Esophagus muscularis mucosa (tissue), 4 donors: ENCODE measurements at regions not wholly inside any gene's neighbourhood (a gene's known extent, or its start where the extent isn't known, plus 50 kb on each side); places are given as distances from the start of the nearest gene placed in this dataset.

Experiments
- DNase-seq: peaks from one replicate; pipeline ENCODE4 v3.0.0-alpha.2; 2017; ENCODE audit errors: extremely low spot score
- H3K27ac ChIP-seq, 4 donors: fragments of 200-600 bp; sonication (generic); replicated peaks in 1 of 4; 1 replicate in 3 of 4; 2 replicates in 1 of 4; pipeline ENCODE4 v1.5.1; 2016 to 2019; ENCODE audit warnings: mild to moderate bottlenecking in 1 of 4
- H3K27me3 ChIP-seq, 4 donors: fragments of 200-600 bp; sonication (generic); one replicate each; pipeline versions ENCODE4 v1.5.1 to v1.6.0; 2016 to 2019
- H3K36me3 ChIP-seq, 4 donors: fragments of 200-600 bp; sonication (generic); one replicate each; pipeline ENCODE4 v1.5.1; 2016 to 2019
- H3K4me1 ChIP-seq, 4 donors: fragments of 200-600 bp; sonication (generic); one replicate each; pipeline ENCODE4 v1.5.1; 2016 to 2019
- H3K4me3 ChIP-seq, 4 donors: fragments of 200-600 bp; sonication (generic); 1 replicate in 2 of 4; 2 replicates in 2 of 4; pipeline ENCODE4 v1.5.1; 2016 to 2019; ENCODE audit warnings: mild to moderate bottlenecking in 4 of 4, moderate library complexity in 1 of 4
- H3K9me3 ChIP-seq, 4 donors: fragments of 200-600 bp; sonication (generic); 1 replicate in 3 of 4; 2 replicates in 1 of 4; pipeline ENCODE4 v1.5.1; 2016 to 2019
- CTCF ChIP-seq, 3 experiments: fragments of 200-600 bp in 2 of 3; fragments of 450-650 bp in 1 of 3; sonication (generic) in 2 of 3; IDR thresholded peaks; one replicate each; pipeline ENCODE4 v1.5.1; 2017 to 2019; ENCODE audit warnings: antibody characterized with exemption in 3 of 3, mild to moderate bottlenecking in 2 of 3, moderate library complexity in 1 of 3
- EP300 ChIP-seq: sonication (generic); formaldehyde crosslinking; IDR thresholded peaks from one replicate; pipeline ENCODE4 v1.6.1; 2017; ENCODE audit warnings: antibody characterized with exemption
- POLR2A ChIP-seq: fragments of 450-650 bp; IDR thresholded peaks from one replicate; pipeline ENCODE4 v1.6.1; 2017; ENCODE audit warnings: antibody characterized with exemption, moderate library complexity, mild to moderate bottlenecking, low read depth
- POLR2AphosphoS5 ChIP-seq, 2 donors: sonication (generic); formaldehyde crosslinking; IDR thresholded peaks; one replicate each; pipeline ENCODE4 v1.6.1; 2017; ENCODE audit warnings: antibody characterized with exemption in 2 of 2
- WGBS: methylation state at CpG from one replicate; pipeline ENCODE4 v1.1.5; 2018; 5-methylcytosine and 5-hydroxymethylcytosine counted together
- intact Hi-C: fragments of 100-400 bp; cut with DNase I; formaldehyde crosslinking; loops from one replicate; pipeline ENCODE4 v1.15.1; 2023

DNA sequence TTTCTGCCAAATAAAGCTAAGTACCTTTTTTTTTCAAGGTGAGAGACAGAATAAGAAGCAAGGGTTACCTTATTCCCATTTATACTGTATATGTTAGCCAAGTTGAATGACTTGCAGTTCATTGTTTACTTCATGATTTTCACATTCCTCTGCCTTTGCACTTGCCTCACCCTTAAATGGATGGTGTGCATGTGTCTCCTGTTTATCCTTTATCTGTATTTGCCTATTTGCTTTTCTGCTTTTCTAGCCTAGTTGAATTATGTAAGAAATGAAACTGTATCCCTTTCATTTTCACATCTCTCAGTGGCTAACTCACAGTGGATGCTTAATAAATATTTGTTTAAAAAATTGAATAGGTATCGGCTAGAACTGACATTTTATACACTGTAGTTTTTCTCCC, 200.8 kb upstream of the ST8SIA4 start:
- WGBS: 80% methylated on average over 1 of the region's 1 CpG
- no peaks in the 10 kb centered on the region for H3K36me3 ChIP-seq
- H3K4me3 ChIP-seq: no peak overlapping the region
- intact Hi-C loops: no loop called here
- no peaks in the 10 kb centered on the region for H3K9me3 ChIP-seq
- DNase-seq: no peak
- no peak overlapping the region for H3K27ac ChIP-seq
- H3K4me1 ChIP-seq: no peaks in the 10 kb centered on the region
- TF ChIP-seq EP300 (no peak), POLR2A (no peak), CTCF (IDR thresholded peaks at IDR 0.05) (no peak), POLR2AphosphoS5 (IDR thresholded peaks at IDR 0.05) (no peak)
- H3K27me3 ChIP-seq: no peaks in the 10 kb centered on the region

DNA sequence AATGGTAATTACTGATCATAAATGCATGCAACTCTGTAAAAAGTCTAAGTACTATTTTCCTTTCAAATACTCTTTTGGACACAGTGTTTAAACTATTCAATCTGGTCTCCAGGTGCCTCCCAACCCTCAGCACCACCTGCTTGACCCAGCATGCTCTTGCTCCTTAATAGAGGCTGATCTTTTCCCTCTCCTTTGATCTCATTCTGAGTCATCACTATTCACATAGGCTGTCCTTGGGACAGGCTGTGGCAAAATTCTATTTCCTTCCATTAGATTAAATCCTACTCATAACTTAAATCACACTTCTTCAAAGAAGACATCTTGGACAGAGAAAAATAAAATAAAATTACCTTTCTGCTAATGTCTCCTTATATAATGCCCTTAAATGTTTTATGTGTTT, 199.4 kb upstream of the ST8SIA4 start:
- intact Hi-C loops: no loop called here
- Histone ChIP-seq H3K4me1 (no peaks in the 10 kb centered on the region), H3K4me3 (no peak overlapping the region), H3K27ac (no peak overlapping the region), H3K9me3 (no peaks in the 10 kb centered on the region), H3K27me3 (no peaks in the 10 kb centered on the region), H3K36me3 (no peaks in the 10 kb centered on the region)
- DNase-seq: no peak
- no peak for TF ChIP-seq POLR2AphosphoS5 (IDR thresholded peaks at IDR 0.05)
- no peak for TF ChIP-seq EP300
- TF ChIP-seq CTCF (IDR thresholded peaks at IDR 0.05): no peak
- no peak for TF ChIP-seq POLR2A

- no peak for DNase-seq
- TF ChIP-seq POLR2A (no peak), EP300 (no peak), CTCF (IDR thresholded peaks at IDR 0.05) (no peak), POLR2AphosphoS5 (IDR thresholded peaks at IDR 0.05) (no peak)
- WGBS: 81% methylated on average over 1 of the region's 1 CpG
- Histone ChIP-seq H3K4me1 (no peaks in the 10 kb centered on the region), H3K27ac (no peak overlapping the region), H3K4me3 (no peak overlapping the region), H3K36me3 (no peaks in the 10 kb centered on the region), H3K9me3 (no peaks in the 10 kb centered on the region), H3K27me3 (no peaks in the 10 kb centered on the region)
- intact Hi-C loops: no loop called here
Observed at GRCh38 chr5:101091902-101092301, 188.8 kb upstream of the ST8SIA4 start.

DNA sequence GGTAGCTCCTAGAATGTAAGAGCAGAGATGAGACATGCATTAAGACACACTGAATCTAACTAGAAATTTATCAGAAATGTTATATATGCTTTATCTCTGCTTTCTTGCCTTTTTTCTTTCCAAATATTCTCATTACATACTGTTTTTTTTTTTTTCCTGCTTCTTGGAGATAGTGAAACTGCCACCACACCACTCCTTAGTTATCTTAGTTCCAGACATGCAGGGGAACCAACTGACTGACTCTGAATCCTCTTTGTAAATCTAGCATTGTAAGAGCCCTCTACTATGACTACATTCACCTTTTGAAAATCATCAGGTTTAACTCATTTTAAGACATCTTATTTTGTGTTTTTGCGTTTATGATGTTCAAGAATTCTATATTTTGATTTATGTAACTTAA, 181.3 kb upstream of the ST8SIA4 start:
- Histone ChIP-seq H3K36me3 (no peaks in the 10 kb centered on the region), H3K4me1 (no peaks in the 10 kb centered on the region), H3K4me3 (no peak overlapping the region), H3K27me3 (no peaks in the 10 kb centered on the region), H3K27ac (no peak overlapping the region), H3K9me3 (no peaks in the 10 kb centered on the region)
- 95% methylated on average over 1 of the region's 1 CpG for WGBS
- TF ChIP-seq POLR2AphosphoS5 (IDR thresholded peaks at IDR 0.05): no peak
- no peak for TF ChIP-seq CTCF (IDR thresholded peaks at IDR 0.05)
- TF ChIP-seq POLR2A: no peak
- DNase-seq: no peak
- intact Hi-C loops: no loop called here

- intact Hi-C loops: no loop called here
- TF ChIP-seq CTCF (IDR thresholded peaks at IDR 0.05) (no peak), POLR2AphosphoS5 (IDR thresholded peaks at IDR 0.05) (no peak), POLR2A (no peak), EP300 (no peak)
- Histone ChIP-seq H3K4me1 (no peaks in the 10 kb centered on the region), H3K9me3 (no peaks in the 10 kb centered on the region), H3K4me3 (no peak overlapping the region), H3K27me3 (no peaks in the 10 kb centered on the region), H3K36me3 (no peaks in the 10 kb centered on the region), H3K27ac (no peak overlapping the region)
- WGBS: 45% methylated on average over 5 of the region's 5 CpGs
- DNase-seq: no peak
Observed at GRCh38 chr5:101080462-101081240, 177.6 kb upstream of the ST8SIA4 start.
